ENCODE measurements at regions not wholly inside any gene's neighbourhood (a gene's known extent, or its start where the extent isn't known, plus 50 kb on each side); places are given as distances from the start of the nearest gene placed in this dataset.

- Histone ChIP-seq H3K4me1 (ENCODE audit: insufficient read depth) (peaks cover 10% of the 10 kb centered on the region), H2AFZ (no peak overlapping the region), H3K9me2 (ENCODE audit: insufficient read depth) (0 out of 2 replicates have a peak, but pooled peaks cover 2% of the 10 kb centered on the region), H3F3A (replicated peaks; ENCODE audit: low read depth) (no peaks in the 10 kb centered on the region), H3K27me3 (ENCODE audit: insufficient read depth) (no peaks in the 10 kb centered on the region), H3K4me2 (no peak overlapping the region), H3K27ac (ENCODE audit: low read depth) (no peak overlapping the region), H3K4me3 (no peak overlapping the region), H4K20me1 (replicated peaks; ENCODE audit: insufficient read depth) (no peaks in the 10 kb centered on the region), H3K79me2 (replicated peaks; ENCODE audit: insufficient read depth) (no peaks in the 10 kb centered on the region), H3K36me3 (ENCODE audit: insufficient read depth) (no peaks in the 10 kb centered on the region)
- Mint-ChIP-seq H3K4me3 (no peak overlapping the region), H3K36me3 (ENCODE audit: low read depth) (peaks cover 6% of the 10 kb centered on the region; the same call in 2 of the 3 replicates), H3K27me3 (ENCODE audit: insufficient read depth, low read depth, poor library complexity) (no peaks in the 10 kb centered on the region), H3K4me1 (peaks cover 21% of the 10 kb centered on the region), H3K27ac (no peak overlapping the region), H3K9me3 (peaks cover 11% of the 10 kb centered on the region; the same call in 2 of the 3 replicates)
- DNase-seq (ENCODE audit: low spot score) (no peak), ATAC-seq (no peak)
- no peak for TF ChIP-seq JUNB (IDR thresholded peaks at IDR 0.05; ENCODE audit: unreplicated experiment)
- no peak for TF ChIP-seq EZH2 (IDR thresholded peaks at IDR 0.05; ENCODE audit: low read depth, unreplicated experiment)
- TF ChIP-seq CTCF (conservative IDR thresholded peaks at IDR 0.05; ENCODE audit: low read depth in 2 of 2) = no peak
- no peak for TF ChIP-seq ZNF331 (CRISPR knock-in tag; IDR thresholded peaks at IDR 0.05; ENCODE audit: low read depth)
- no peak for TF ChIP-seq NANOG (IDR thresholded peaks at IDR 0.05; ENCODE audit: borderline replicate concordance)
- TF ChIP-seq POLR2AphosphoS5 (IDR thresholded peaks at IDR 0.05; ENCODE audit: low read depth) = no peak
Measured at GRCh38 chr12:16088421-16088820, 177.3 kb downstream of the DERA start.

All from GM23338 (cell line).